ENCODE measurements at regions not wholly inside any gene's neighbourhood (a gene's known extent, or its start where the extent isn't known, plus 50 kb on each side); places are given as distances from the start of the nearest gene placed in this dataset.

- no peaks in the 10 kb centered on the region for H3K9me3 ChIP-seq
- TF ChIP-seq POLR2A (IDR thresholded peaks at IDR 0.05) (no peak), EP300 (IDR thresholded peaks at IDR 0.05) (no peak), CTCF (IDR thresholded peaks at IDR 0.05) (no peak)
- no peak overlapping the region for H3K27ac ChIP-seq
- H3K4me3 ChIP-seq: no peak overlapping the region
- DNase-seq: no peak
- no peaks in the 10 kb centered on the region for H3K36me3 ChIP-seq
- intact Hi-C loops (cut with DNase I): no loop called here
- 94 to 98% (median 96%) methylated on average over 2 of the region's 2 CpGs for WGBS, 3 donors
- no peaks in the 10 kb centered on the region for H3K4me1 ChIP-seq (ENCODE audit: insufficient read depth)
- no peaks in the 10 kb centered on the region for H3K27me3 ChIP-seq
Observed at GRCh38 chr3:30438126-30438525, 168.3 kb upstream of the TGFBR2 start.

GRCh38 chr3:30439451-30440053, 166.8 kb upstream of the TGFBR2 start:
- intact Hi-C loops (cut with DNase I): no loop called here
- Histone ChIP-seq H3K36me3 (no peaks in the 10 kb centered on the region), H3K4me3 (no peak overlapping the region), H3K27me3 (no peaks in the 10 kb centered on the region), H3K9me3 (no peaks in the 10 kb centered on the region), H3K27ac (no peak overlapping the region), H3K4me1 (ENCODE audit: insufficient read depth) (no peaks in the 10 kb centered on the region)
- no peak for DNase-seq
- no peak for TF ChIP-seq POLR2A (IDR thresholded peaks at IDR 0.05)
- TF ChIP-seq CTCF (IDR thresholded peaks at IDR 0.05): no peak
- TF ChIP-seq EP300 (IDR thresholded peaks at IDR 0.05): no peak
- 79 to 85% (median 84%) methylated on average over 9 of the region's 9 CpGs for WGBS, 3 donors

- intact Hi-C loops (cut with DNase I): no loop called here
- Histone ChIP-seq H3K4me1 (ENCODE audit: insufficient read depth) (peaks cover 1% of the 10 kb centered on the region), H3K4me3 (no peak overlapping the region), H3K27me3 (no peaks in the 10 kb centered on the region), H3K36me3 (no peaks in the 10 kb centered on the region), H3K27ac (no peak overlapping the region), H3K9me3 (no peaks in the 10 kb centered on the region)
- DNase-seq: no peak
- TF ChIP-seq EP300 (IDR thresholded peaks at IDR 0.05) (no peak), CTCF (IDR thresholded peaks at IDR 0.05) (no peak), POLR2A (IDR thresholded peaks at IDR 0.05) (no peak)
- WGBS, 3 donors: 41 to 47% (median 41%) methylated on average over 2 of the region's 2 CpGs
Observed at GRCh38 chr3:30440147-30440604, 166.2 kb upstream of the TGFBR2 start.

DNA sequence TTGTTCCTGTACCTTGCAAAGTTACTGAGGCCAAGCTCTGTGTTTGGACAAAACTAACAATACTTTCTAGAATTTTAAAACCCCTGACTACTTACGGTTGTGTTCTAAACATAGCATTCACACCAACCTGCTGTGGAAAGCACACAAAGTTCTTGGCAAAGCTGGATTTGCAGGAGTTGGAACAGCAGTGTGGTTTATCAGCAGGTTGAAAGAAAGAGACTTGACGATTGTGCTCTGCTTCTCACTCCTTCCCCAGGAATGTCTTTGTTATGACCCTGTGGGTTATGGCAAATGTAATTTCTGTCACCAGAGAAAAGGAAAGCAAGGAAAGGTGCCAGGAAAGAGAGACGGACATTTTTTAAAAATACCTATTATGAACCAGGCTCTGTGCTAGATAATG, 165.5 kb upstream of the TGFBR2 start:
- DNase-seq: peak in 2 of 5 donors; percentile 25 to 41
- TF ChIP-seq EP300 (IDR thresholded peaks at IDR 0.05) (peak; percentile 39), POLR2A (IDR thresholded peaks at IDR 0.05) (no peak), CTCF (IDR thresholded peaks at IDR 0.05) (no peak)
- Histone ChIP-seq H3K9me3 (no peaks in the 10 kb centered on the region), H3K4me3 (no peak overlapping the region), H3K27me3 (no peaks in the 10 kb centered on the region), H3K27ac (no peak overlapping the region), H3K4me1 (ENCODE audit: insufficient read depth) (peaks cover 1% of the 10 kb centered on the region), H3K36me3 (no peaks in the 10 kb centered on the region)
- intact Hi-C loops (cut with DNase I): no loop called here
- WGBS, 3 donors: 8 to 16% (median 9%) methylated on average over 3 of the region's 3 CpGs
